ENCODE measurements at regions not wholly inside any gene's neighbourhood (a gene's known extent, or its start where the extent isn't known, plus 50 kb on each side); places are given as distances from the start of the nearest gene placed in this dataset.

GRCh38 chr18:65429601-65430000 is 321.2 kb upstream of the CDH7 start:
- Histone ChIP-seq H4K20me1 (ENCODE audit: low read depth, low read length) (no peaks in the 10 kb centered on the region), H3K79me2 (ENCODE audit: insufficient read depth, low read length) (no peaks in the 10 kb centered on the region), H3K4me3 (ENCODE audit: insufficient read depth, low read length, poor library complexity, severe bottlenecking) (no peak overlapping the region), H2AFZ (ENCODE audit: low read depth, low read length, severe bottlenecking) (no peak overlapping the region), H3K27ac (ENCODE audit: low read depth, low read length) (no peak overlapping the region), H3K9me3 (ENCODE audit: insufficient read depth, low read length) (no peaks in the 10 kb centered on the region), H3F3A (ENCODE audit: insufficient read depth) (no peaks in the 10 kb centered on the region), H3K9ac (ENCODE audit: low read length) (no peak overlapping the region), H3K27me3 (ENCODE audit: low read length) (no peaks in the 10 kb centered on the region), H3K9me2 (replicated peaks; ENCODE audit: insufficient read depth, low read length) (no peaks in the 10 kb centered on the region), H3K36me3 (ENCODE audit: low read length) (no peaks in the 10 kb centered on the region), H3K4me2 (ENCODE audit: low read depth, low read length, poor library complexity, severe bottlenecking) (no peak overlapping the region)
- TF ChIP-seq CTCF (IDR thresholded peaks at IDR 0.05; ENCODE audit: insufficient read depth, low read length, poor library complexity, severe bottlenecking) (no peak), EZH2phosphoT487 (conservative IDR thresholded peaks at IDR 0.05; ENCODE audit: low read length) (no peak)

- H3K36me3 ChIP-seq (ENCODE audit: low read length) = no peaks in the 10 kb centered on the region
- H3K27me3 ChIP-seq (ENCODE audit: low read length) = no peaks in the 10 kb centered on the region
- no peak overlapping the region for H3K9ac ChIP-seq (ENCODE audit: low read length)
- H3F3A ChIP-seq (ENCODE audit: insufficient read depth) = no peaks in the 10 kb centered on the region
- H3K4me2 ChIP-seq (ENCODE audit: low read depth, low read length, poor library complexity, severe bottlenecking) = no peak overlapping the region
- H3K79me2 ChIP-seq (ENCODE audit: insufficient read depth, low read length) = no peaks in the 10 kb centered on the region
- no peak overlapping the region for H3K4me3 ChIP-seq (ENCODE audit: insufficient read depth, low read length, poor library complexity, severe bottlenecking)
- no peaks in the 10 kb centered on the region for H3K9me2 ChIP-seq (replicated peaks; ENCODE audit: insufficient read depth, low read length)
- H3K9me3 ChIP-seq (ENCODE audit: insufficient read depth, low read length) = no peaks in the 10 kb centered on the region
- TF ChIP-seq CTCF (IDR thresholded peaks at IDR 0.05; ENCODE audit: insufficient read depth, low read length, poor library complexity, severe bottlenecking) (no peak), EZH2phosphoT487 (conservative IDR thresholded peaks at IDR 0.05; ENCODE audit: low read length) (no peak)
- no peak overlapping the region for H3K27ac ChIP-seq (ENCODE audit: low read depth, low read length)
- H2AFZ ChIP-seq (ENCODE audit: low read depth, low read length, severe bottlenecking) = no peak overlapping the region
- H4K20me1 ChIP-seq (ENCODE audit: low read depth, low read length) = no peaks in the 10 kb centered on the region
Observed at GRCh38 chr18:65425366-65425765, 325.4 kb upstream of the CDH7 start.

- H3K9me3 ChIP-seq (ENCODE audit: insufficient read depth, low read length) = no peaks in the 10 kb centered on the region
- H3K4me3 ChIP-seq (ENCODE audit: insufficient read depth, low read length, poor library complexity, severe bottlenecking) = no peak overlapping the region
- TF ChIP-seq CTCF (IDR thresholded peaks at IDR 0.05; ENCODE audit: insufficient read depth, low read length, poor library complexity, severe bottlenecking) (no peak), EZH2phosphoT487 (conservative IDR thresholded peaks at IDR 0.05; ENCODE audit: low read length) (no peak)
- no peaks in the 10 kb centered on the region for H4K20me1 ChIP-seq (ENCODE audit: low read depth, low read length)
- no peaks in the 10 kb centered on the region for H3K27me3 ChIP-seq (ENCODE audit: low read length)
- no peaks in the 10 kb centered on the region for H3K9me2 ChIP-seq (replicated peaks; ENCODE audit: insufficient read depth, low read length)
- H3K4me2 ChIP-seq (ENCODE audit: low read depth, low read length, poor library complexity, severe bottlenecking) = no peak overlapping the region
- no peak overlapping the region for H3K9ac ChIP-seq (ENCODE audit: low read length)
- no peak overlapping the region for H2AFZ ChIP-seq (ENCODE audit: low read depth, low read length, severe bottlenecking)
- H3K36me3 ChIP-seq (ENCODE audit: low read length) = no peaks in the 10 kb centered on the region
- no peaks in the 10 kb centered on the region for H3F3A ChIP-seq (ENCODE audit: insufficient read depth)
- no peaks in the 10 kb centered on the region for H3K79me2 ChIP-seq (ENCODE audit: insufficient read depth, low read length)
- H3K27ac ChIP-seq (ENCODE audit: low read depth, low read length) = no peak overlapping the region
Observed at GRCh38 chr18:65423776-65424175, 327.0 kb upstream of the CDH7 start.

Measured in SU-DHL-6 (cell line).